Calu3 (cell line): ENCODE measurements at regions not wholly inside any gene's neighbourhood (a gene's known extent, or its start where the extent isn't known, plus 50 kb on each side); places are given as distances from the start of the nearest gene placed in this dataset.
A peak's percentile ranks its signal among the peaks of the same experiment; 100 is the strongest.
"Not testable (repeated sequence)": the region's sequence is repeated elsewhere in the genome, so short reads cannot be mapped to it uniquely, and the experiment has no call there.

Source experiments
- BruUV-seq: library from RNA; stranded (reverse); fragments of 400-500 nt; replicated peaks from 2 replicates; lab custom pipeline; 2021; lab: Mats Ljungman, UMichigan
- CTCF ChIA-PET: fragments of 300-600 bp; sonication (Branson Sonifier 250); formaldehyde crosslinking; loops from one replicate; lab custom pipeline; 2022; ENCODE audit warnings: antibody characterized with exemption; lab: Charles Lee
- DNase-seq: peaks from one replicate; pipeline ENCODE4 v3.0.0; 2022
- H3K27ac Mint-ChIP-seq: one replicate; pipeline ENCODE4 v1.8.0; 2022; ENCODE audit warnings: mixed read lengths; ENCODE audit not compliant: unreplicated experiment
- H3K27me3 Mint-ChIP-seq: one replicate; pipeline ENCODE4 v1.8.0; 2022; ENCODE audit warnings: mixed read lengths; ENCODE audit not compliant: unreplicated experiment
- H3K36me3 Mint-ChIP-seq: one replicate; pipeline ENCODE4 v1.8.0; 2022; ENCODE audit warnings: mild to moderate bottlenecking, moderate library complexity, mixed read lengths; ENCODE audit not compliant: insufficient read depth, unreplicated experiment
- H3K4me1 Mint-ChIP-seq: one replicate; pipeline ENCODE4 v1.8.0; 2022; ENCODE audit warnings: mild to moderate bottlenecking, low read depth, mixed read lengths; ENCODE audit not compliant: unreplicated experiment
- H3K4me3 Mint-ChIP-seq: one replicate; pipeline ENCODE4 v1.8.0; 2022; ENCODE audit warnings: mild to moderate bottlenecking, low read depth, moderate library complexity, mixed read lengths; ENCODE audit not compliant: unreplicated experiment
- H3K9me3 Mint-ChIP-seq: one replicate; pipeline ENCODE4 v1.8.0; 2022; ENCODE audit warnings: low read depth, mixed read lengths; ENCODE audit not compliant: unreplicated experiment
- CTCF ChIP-seq: fragments of 200-600 bp; IDR thresholded peaks from one replicate; pipeline ENCODE4 v1.8.0; 2022; ENCODE audit warnings: antibody characterized with exemption; ENCODE audit not compliant: unreplicated experiment
- intact Hi-C: fragments of 100-400 bp; cut with micrococcal nuclease; formaldehyde crosslinking; loops from one replicate; pipeline ENCODE4 v1.10.0; 2022; ENCODE audit not compliant: unreplicated experiment

- H3K4me1 Mint-ChIP-seq, result peaks cover 18% of the 10 kb centered on the region
- H3K9me3 Mint-ChIP-seq, H3K4me3 Mint-ChIP-seq, H3K27me3 Mint-ChIP-seq, BruUV-seq, H3K36me3 Mint-ChIP-seq, H3K27ac Mint-ChIP-seq, DNase-seq, intact Hi-C loops: not testable (repeated sequence)
- CTCF ChIA-PET, result interaction anchor here (0.6 to 4.2 kb wide), 4 partner anchors 67 to 195 kb away, joined by 4 to 78 read pairs (median 4); no protein-coding TSS in a partner anchor
Measured at GRCh38 chr10:61818251-61818650, 83.2 kb upstream of the ARID5B start.

- H3K36me3 Mint-ChIP-seq, result no peaks in the 10 kb centered on the region
- H3K27ac Mint-ChIP-seq, result no peak overlapping the region
- DNase-seq, result peak; percentile 29
- no TSS peak for BruUV-seq
- no peaks in the 10 kb centered on the region for H3K27me3 Mint-ChIP-seq
- CTCF ChIA-PET, result interaction anchor here (0.5 to 4.2 kb wide), 6 partner anchors 41 to 279 kb away, joined by 3 to 78 read pairs (median 4); no protein-coding TSS in a partner anchor
- intact Hi-C loops, result loop anchor here (1.0 kb wide), 2 partner anchors 68 to 72 kb away; no protein-coding TSS in a partner anchor
- H3K4me1 Mint-ChIP-seq, result peaks cover 18% of the 10 kb centered on the region
- no peak overlapping the region for H3K4me3 Mint-ChIP-seq
- no peaks in the 10 kb centered on the region for H3K9me3 Mint-ChIP-seq
- no peak for TF ChIP-seq CTCF
Measured at GRCh38 chr10:61819208-61819607, 82.3 kb upstream of the ARID5B start.

- no peaks in the 10 kb centered on the region for H3K36me3 Mint-ChIP-seq
Measured at GRCh38 chr10:61821153-61821552, 80.3 kb upstream of the ARID5B start.

GRCh38 chr10:61821693-61822092 is 79.8 kb upstream of the ARID5B start:
- Mint-ChIP-seq H3K36me3 (no peaks in the 10 kb centered on the region), H3K27ac (no peak overlapping the region), H3K27me3 (no peaks in the 10 kb centered on the region), H3K4me1 (peaks cover 28% of the 10 kb centered on the region), H3K9me3 (no peaks in the 10 kb centered on the region), H3K4me3 (no peak overlapping the region)
- no TSS peak for BruUV-seq
- CTCF ChIA-PET, result interaction anchor here (0.7 to 4.2 kb wide), 5 partner anchors 16 to 75 kb away, joined by 3 to 78 read pairs (median 3); no protein-coding TSS in a partner anchor
- TF ChIP-seq CTCF, result no peak
- DNase-seq, result no peak
- intact Hi-C loops, result no loop called here

More at GRCh38 chr10:61821153-61821552, 80.3 kb upstream of the ARID5B start:
- DNase-seq, result no peak
- H3K9me3 Mint-ChIP-seq, result no peaks in the 10 kb centered on the region
- TF ChIP-seq CTCF, result no peak
- no peaks in the 10 kb centered on the region for H3K27me3 Mint-ChIP-seq
- BruUV-seq, result no TSS peak
- no peak overlapping the region for H3K4me3 Mint-ChIP-seq
- no peak overlapping the region for H3K27ac Mint-ChIP-seq
- intact Hi-C loops, result no loop called here
- CTCF ChIA-PET, result interaction anchor here (0.5 to 4.2 kb wide), 5 partner anchors 16 to 70 kb away, joined by 3 to 78 read pairs (median 3); no protein-coding TSS in a partner anchor
- peaks cover 26% of the 10 kb centered on the region for H3K4me1 Mint-ChIP-seq

DNA sequence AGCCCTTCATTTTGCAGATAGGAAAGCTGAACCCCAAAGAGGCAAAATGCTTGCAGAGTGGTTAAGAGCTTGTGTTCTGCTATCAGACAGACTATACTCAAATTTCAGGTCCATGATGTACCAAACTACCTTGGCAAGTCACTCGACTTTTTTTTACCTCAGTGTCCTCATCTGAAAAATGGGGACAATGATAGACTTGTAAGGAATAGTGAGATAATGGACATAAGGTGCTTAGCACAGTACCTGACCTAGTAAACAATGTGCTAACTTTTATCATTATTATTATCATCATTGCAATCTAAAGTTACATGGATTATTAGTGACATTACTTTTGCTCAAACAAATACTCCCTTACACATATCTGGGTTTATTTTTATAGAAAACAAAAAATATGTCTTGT is 79.4 kb upstream of the ARID5B start:
- no peak for DNase-seq
- H3K27ac Mint-ChIP-seq, result no peak overlapping the region
- no peak for TF ChIP-seq CTCF
- H3K4me3 Mint-ChIP-seq, result no peak overlapping the region
- H3K4me1 Mint-ChIP-seq, result peaks cover 28% of the 10 kb centered on the region
- no peaks in the 10 kb centered on the region for H3K9me3 Mint-ChIP-seq
- no TSS peak for BruUV-seq
- no peaks in the 10 kb centered on the region for H3K36me3 Mint-ChIP-seq
- H3K27me3 Mint-ChIP-seq, result no peaks in the 10 kb centered on the region
- CTCF ChIA-PET, result interaction anchor here (0.7 to 4.2 kb wide), 5 partner anchors 15 to 75 kb away, joined by 3 to 78 read pairs (median 3); no protein-coding TSS in a partner anchor
- intact Hi-C loops, result no loop called here
